Stimulated activated CD8-positive, alpha-beta memory T cell treated with anti-CD3 and anti-CD28 coated beads, Interleukin-7, amount 100 ng/mL, for 1 hour (primary cell): ENCODE measurements at regions not wholly inside any gene's neighbourhood (a gene's known extent, or its start where the extent isn't known, plus 50 kb on each side); places are given as distances from the start of the nearest gene placed in this dataset.

Experiments used
- DNase-seq, 2 donors: peaks; one replicate each; pipeline ENCODE4 v3.0.0-alpha.2; 2020; ENCODE audit warnings: low read depth in 2 of 2

DNA sequence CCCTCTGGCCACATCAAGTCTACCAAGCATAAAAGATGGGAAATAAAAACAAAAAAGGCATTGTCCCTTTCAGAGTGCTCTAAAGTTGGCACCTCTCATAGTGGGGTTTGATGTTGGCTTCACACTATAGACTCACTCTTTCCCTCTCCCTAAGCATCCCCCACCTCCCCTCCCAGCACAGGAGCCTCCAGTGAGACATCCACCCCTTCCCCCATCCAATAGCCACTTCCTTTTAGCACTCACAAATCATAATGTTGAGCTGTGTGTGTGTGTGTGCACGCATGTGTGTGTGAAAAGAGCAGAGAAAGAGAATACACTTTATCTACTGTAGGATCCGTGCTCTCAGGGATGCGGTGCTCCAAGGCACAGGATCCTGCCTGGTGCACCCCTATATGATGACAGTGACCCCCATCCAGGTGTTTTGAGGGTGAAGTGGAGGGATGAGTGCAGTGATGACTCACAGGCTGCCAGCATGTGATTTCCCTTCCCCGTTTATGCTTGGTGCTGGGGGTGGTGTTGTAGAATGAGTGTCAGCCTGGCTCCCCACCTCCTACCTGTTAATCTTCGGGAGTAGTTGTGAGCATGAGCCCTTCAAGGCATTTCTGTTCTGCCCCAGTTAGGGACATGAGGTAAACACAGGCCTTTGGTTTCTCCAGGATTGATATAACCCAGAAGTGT lies 235.2 kb upstream of the B3GAT1 start:
- no peak for DNase-seq

DNA sequence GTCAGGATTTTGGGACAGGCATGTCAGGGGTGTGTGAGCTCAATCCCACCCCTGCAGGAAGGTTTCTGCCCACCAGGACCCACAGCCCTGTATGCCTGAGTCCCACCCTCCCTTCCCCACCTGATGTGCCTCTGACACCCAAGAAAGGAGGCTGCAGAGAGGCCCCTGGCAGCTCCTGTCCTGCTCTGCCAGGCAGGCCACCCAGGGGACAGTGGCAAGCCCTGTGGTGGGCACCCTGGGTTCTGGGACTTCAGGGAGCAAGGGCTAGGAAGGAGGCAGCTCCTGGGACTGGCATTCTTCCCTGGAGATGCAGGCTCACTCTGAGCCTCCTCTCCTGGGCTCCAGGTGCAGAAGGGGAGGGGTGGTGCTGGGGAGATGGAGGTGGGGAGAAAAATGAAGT lies 234.5 kb upstream of the B3GAT1 start:
- no peak for DNase-seq

DNA sequence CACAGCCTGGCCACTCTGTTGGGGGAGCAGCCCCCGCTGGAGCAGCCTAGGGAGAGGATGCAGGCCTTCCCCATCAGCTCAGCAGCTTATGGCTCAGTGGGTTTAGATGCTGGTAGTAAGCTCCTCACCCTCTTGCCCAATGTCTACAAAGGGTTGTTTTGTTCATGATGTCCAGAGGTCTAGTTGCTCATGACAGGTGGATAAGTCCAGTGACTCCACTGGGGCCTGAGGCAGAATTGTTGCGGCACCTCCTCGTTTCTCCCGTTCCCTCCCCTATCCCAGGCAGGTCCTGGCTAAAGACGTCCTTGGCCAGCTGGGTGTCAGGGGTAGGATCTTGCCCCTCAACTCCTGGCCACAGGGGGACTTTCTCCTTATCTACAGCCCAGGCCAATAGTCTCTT lies 233.5 kb upstream of the B3GAT1 start:
- DNase-seq, result no peak

GRCh38 chr11:134644476-134645456 lies 232.7 kb upstream of the B3GAT1 start:
- no peak for DNase-seq

GRCh38 chr11:134643115-134644012 lies 231.3 kb upstream of the B3GAT1 start:
- no peak for DNase-seq

GRCh38 chr11:134642206-134642605 lies 230.2 kb upstream of the B3GAT1 start:
- no peak for DNase-seq

DNA sequence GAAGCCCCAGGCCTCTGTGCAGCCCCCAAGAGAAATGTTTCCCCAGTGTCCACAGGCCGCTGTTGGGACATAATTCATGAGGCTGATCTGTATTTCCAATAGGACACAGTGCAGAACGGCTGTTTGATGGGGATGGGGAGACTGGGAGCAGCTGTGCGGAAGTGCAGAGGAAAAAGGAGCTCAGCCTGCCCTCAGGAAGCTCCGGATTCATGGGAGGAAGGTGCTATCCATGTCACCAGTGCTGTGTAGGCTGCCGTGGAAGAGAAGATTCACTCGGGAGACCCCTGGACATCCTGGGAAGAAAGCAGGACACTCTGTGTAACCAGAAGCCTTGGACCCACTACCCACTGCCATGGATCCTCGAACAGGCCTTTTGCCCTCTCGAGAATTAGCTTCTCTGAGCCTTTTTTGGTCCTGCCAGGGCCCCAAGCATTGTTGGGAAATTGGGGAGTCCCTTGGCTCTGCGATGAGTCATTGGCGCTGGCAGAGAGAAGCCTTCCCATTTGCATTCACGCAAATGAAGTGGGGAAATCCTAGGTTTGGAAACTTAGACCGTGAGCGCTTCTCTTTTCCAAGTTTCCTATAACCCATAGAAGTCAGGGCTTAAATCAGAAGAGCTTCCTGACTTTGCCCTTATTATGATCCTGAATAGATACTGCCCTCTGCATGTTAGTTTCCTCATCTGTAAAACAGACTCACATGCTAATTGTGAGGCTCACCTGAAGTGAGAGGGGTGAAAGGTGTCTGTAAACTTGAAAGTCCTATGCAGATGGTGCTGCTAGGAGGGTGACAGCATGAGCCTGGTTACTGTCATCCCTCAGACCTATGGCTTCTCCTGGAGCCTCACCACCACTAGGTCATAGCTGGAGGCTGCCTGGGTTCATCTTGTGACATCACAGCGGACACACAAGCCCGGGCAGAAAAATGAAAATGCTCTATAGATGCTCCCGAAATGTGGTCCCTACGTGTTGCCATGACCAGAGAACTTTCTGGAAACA lies 229.2 kb upstream of the B3GAT1 start:
- DNase-seq, result no peak

GRCh38 chr11:134640536-134640935 lies 228.5 kb upstream of the B3GAT1 start:
- DNase-seq, result no peak

GRCh38 chr11:134639586-134640330 lies 227.7 kb upstream of the B3GAT1 start:
- DNase-seq, result no peak

GRCh38 chr11:134638796-134639430 lies 226.9 kb upstream of the B3GAT1 start:
- no peak for DNase-seq

DNA sequence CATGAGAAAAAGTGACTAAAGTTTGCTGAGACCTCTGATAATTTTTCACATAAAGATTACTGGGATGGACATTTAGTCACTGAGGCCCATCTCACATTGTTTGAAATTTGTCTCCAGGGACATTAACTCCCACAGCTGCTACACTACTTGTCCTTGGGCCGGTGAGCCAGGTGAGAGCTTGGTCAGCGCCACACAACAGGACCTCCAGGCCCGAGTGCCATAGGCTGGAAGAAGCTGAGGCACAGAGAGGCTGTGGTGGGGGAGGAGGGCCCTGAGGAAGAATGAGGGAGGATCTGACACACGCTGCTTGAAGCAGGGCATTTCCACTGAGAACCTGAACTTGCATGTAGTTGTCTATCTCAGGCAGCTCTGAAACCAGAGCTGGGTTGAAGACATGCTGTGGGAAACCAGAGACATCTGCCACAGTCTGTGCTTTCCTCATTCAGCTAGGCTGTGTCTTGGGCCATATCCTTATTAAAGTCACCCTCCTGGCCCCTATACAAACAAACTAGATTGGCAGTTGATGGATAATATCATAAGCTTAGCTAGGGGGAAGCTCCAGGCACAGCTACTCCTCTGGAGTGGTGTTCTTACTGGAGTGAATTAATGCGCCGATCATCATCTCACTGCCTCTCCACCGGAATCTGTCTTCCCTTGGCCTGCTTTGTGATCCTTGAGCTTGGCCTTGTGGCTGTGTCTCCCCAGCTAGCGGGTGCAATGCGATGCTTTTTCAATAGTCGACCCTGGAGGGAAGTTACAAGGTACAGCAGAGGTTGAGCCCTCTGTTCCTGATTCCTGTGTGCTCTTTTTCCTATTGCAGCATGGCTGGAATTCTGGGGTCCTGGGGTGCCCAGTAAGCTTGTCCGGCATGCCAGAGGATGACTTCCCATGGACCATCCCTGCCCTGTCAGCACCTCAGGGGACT lies 225.3 kb upstream of the B3GAT1 start:
- DNase-seq, result no peak

DNA sequence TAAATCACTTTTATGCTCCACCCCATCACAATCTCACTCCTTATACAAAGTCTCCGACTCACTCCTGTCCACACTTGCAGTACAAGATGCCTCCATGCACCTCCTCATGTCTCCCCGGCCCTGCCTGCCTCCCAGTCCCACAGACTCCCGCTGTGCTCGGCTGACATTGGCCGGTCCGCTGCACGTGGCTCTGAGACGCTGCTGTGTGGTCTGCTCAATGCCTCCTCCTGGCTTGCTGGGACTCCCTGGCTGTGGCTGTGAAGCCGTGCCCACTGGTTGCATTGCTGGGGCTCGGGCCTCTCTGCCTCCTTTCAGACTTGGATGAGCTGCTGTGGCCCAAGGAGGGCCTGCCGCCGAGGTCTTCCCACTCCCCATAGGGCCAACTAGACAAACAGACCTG lies 224.0 kb upstream of the B3GAT1 start:
- DNase-seq, result no peak

- no peak for DNase-seq
Measured at GRCh38 chr11:134634897-134635831, 223.1 kb upstream of the B3GAT1 start.

DNA sequence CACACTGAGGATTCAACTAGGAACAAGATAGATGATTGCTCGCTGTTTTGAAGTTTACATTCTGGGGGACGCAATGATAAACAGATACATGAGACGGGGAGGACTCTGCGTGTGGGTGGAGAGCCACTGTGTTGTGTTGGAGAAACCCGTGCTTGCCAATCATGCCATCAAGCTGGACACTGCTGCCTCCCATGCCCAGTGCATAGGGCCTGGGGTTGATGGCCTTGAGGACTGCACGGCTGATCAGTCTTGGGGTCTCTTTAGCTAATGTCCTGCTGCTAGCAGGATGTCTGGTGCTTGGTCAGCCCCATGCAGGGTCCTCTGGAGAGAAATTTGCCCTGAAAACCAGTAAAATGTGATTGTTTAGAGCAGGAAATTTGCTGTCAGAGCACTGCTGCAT lies 221.2 kb upstream of the B3GAT1 start:
- no peak for DNase-seq

GRCh38 chr11:134632347-134633119 lies 220.5 kb upstream of the B3GAT1 start:
- no peak for DNase-seq

- DNase-seq, result no peak
Measured at GRCh38 chr11:134630861-134631260, 218.8 kb upstream of the B3GAT1 start.

- DNase-seq, result no peak
Measured at GRCh38 chr11:134628426-134628825, 216.4 kb upstream of the B3GAT1 start.
